ENCODE measurements at regions not wholly inside any gene's neighbourhood (a gene's known extent, or its start where the extent isn't known, plus 50 kb on each side); places are given as distances from the start of the nearest gene placed in this dataset.

DNA sequence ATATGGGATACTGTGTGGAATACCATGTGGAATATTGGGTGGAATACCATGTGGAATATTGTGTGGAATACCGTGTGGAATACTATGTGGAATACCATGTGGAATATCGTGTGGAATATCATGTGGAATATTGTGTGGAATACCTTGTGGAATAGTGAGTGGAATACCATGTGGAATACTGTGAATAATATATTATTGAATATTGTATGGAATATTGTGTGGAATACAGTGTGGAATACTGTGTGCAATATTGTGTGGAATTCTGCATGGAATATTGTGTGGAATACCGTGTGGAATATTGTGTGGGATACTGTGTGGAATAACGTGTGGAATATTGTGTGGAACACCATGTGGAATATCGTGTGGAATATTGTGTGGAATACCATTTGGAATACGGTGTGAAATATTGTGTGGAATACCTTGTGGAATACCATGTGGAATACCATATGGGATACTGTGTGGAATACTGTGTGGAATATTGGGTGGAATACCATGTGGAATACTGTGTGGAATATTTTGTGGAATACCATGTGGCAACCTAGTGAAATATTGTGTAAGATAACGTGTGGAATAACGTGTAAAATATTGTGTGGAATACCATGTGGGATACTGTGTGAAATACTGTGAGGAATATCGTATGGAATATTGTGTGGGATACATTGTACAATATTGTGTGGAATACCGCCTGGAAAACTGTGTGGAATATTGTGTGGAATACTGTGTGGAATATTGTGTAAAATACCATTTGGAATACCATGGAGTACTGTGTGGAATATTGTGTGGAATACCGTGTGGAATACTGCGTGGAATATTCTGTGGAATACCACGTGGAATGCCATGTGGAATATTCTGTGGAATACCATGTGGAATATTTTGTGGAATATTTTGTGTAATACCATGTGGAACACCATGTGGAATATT is 133.9 kb upstream of the CHST15 start:
- no peak for DNase-seq (ENCODE audit: low spot score)

DNA sequence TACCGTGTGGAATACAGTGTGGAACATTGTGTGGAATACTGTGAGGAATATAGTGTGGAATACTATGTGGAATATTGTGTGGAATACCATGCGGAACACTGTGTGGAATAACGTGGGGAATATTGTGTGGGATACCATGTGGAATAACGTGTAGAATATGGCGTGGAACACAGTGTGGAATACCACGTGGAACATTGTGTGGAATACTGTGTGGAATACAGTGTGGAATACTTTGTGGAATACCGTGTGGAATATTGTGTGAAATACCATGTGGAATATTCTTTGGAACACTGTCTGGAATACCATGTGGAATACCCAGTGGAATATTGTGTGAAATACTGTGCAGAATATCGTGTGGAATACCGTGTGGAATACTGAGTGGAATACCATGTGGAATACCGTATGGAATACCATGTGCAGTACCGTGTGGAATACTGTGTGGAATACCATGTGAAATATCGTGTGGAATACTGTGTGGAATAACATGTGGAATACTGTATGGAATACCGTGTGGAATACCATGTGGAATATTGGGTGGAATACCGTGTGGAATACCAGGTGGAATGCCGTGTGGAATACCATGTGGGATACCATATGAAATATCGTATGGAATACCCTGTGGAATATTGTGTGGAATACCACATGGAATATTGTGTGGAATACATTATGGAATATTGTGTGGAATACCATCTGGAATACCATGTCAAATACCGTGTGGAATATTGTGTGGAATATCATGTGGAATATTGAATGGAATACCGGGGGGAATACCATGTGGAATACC is 133.1 kb upstream of the CHST15 start:
- DNase-seq (ENCODE audit: low spot score) = no peak

DNA sequence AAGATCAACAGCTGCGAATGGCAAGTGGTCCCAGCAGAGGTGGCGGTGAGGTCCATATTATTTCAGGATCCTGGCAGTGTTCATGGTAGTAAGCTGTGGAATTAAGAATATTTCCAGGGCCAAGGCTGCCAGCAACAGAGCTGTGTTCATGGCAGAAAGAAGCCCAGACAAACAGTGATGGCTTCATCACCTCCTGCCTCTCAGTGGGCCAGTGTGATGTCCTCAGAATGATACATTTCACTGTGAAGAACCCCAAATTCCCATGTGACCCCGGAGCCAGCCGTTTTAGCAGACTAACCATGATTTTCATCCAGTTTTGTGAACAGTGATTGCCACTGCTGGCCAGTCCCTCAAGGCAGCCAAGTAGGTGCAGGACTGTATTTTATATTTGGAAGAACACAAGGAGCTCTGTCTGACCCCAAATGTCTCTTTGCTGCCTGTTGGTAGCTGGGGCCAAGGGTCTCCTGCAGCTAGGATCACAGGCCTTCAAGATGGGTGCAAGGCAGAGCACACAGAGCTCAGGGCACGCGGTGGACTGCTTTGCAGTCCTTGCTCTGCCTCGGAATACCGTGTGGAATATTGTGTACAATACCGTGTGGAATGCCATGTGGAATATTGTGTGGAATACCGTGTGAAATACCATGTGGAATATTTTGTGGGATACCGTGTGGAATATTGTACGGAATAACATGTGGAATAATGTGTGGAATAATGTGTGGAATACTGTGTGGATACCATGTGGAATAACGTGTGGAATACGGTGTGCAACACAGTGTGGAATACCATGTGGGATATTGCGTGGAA is 132.3 kb upstream of the CHST15 start:
- DNase-seq (ENCODE audit: low spot score) = no peak

DNA sequence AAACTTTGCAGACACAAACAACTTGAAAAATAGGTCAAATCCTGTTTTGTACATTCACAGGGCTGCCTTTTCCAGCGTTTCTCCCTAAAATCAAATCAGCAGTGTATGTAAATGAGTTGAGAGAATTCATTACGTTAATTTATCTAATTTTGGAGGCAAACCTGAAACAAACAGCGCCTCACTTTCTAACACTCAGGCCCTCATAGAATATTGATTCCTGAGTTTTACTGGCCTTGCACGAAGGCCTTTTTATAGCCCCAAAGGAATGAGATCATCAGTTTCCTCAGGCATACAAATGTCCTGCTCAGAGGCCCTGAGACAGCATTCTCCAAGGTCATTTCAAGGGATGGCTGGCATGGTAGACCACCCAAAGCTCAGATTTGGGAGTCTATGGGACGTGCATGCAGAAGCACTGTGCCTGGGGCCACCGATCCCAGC is 131.7 kb upstream of the CHST15 start:
- no peak for DNase-seq (ENCODE audit: low spot score)

DNA sequence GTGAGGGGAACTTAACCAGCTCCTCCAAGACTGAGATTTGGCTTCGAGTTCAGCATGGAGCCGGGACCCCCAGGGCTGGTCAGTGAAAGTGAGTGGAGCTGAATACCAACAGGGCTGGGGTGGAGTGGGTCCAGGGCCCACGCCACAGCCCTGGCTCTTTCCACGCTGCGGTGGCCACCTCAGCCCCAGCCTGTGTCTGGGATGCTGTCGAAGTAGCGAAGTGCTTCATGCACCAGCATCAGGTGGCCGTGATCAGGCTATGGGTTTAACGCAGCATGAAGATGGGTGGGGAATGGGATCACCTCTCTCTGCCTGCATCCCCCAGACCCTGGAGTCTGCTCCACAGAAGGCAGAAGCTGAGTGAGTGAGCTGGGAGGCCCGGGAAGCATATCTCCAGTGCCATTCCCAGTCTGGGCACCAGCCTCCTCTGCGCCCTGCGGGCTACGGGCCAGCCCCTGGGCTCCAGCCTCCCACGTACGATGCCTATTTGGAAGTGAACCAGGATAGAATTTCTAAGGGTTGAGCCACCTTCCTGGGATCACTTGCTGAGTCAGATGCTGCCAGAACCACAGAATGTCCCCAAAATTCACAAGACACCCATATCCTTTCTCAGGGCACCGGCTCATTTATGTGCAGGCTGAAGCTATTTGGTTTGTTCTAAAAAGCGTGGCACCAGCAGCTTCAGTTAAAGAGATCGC is 131.1 kb upstream of the CHST15 start:
- peak; percentile 16 for DNase-seq (ENCODE audit: low spot score)

DNA sequence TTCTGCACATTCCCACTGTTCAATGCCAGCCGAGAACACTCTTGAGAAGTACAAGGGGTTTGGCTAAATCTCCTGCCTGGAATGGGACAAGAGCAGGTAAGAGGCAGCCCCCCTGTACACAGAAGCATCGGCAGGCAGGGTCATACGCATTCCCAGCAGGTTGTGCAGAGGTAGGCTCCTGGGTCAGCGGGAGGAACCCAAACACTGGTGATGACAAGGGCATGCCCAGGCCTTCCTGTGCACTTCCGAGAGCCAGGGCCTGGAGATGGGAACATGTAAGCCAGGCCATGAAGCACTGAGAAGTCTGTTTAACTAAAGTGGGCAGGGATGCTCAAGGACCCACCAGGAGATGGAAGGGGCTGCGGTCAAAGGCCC is 130.3 kb upstream of the CHST15 start:
- DNase-seq (ENCODE audit: low spot score) = no peak

DNA sequence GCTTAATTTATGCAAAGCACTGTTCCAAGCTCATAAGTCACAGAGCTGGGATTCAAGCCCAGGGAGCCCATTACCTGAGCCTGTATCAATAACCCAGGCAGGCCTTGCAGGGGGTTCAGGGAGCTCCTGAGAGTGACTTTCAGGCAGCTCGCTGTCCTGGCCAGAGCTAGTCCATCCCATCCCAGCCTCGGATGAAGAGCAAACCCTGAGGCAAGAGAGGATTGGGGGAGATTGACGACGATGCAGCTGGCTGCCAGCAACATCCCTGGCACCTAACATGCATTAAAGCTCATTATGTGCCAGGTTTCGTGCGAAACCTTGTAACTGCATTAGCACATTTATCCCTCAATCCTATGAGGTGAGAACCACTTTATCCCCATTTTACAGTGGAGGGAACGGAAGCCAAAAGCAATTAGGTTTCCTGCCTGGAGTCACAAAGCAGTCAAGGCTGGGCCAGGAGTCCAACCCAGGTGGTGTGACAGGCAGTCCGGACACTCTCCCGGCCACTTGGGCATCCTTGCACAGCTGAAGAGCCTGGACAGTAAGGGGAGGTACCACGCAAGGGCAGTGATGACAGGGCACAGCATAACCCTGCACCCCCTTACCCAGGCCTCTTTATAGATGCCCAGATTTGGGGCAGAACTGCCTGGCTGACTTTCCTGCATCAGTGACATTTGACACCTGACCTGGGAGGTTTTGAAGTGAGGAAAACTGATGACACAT is 129.8 kb upstream of the CHST15 start:
- DNase-seq (ENCODE audit: low spot score) = no peak

DNA sequence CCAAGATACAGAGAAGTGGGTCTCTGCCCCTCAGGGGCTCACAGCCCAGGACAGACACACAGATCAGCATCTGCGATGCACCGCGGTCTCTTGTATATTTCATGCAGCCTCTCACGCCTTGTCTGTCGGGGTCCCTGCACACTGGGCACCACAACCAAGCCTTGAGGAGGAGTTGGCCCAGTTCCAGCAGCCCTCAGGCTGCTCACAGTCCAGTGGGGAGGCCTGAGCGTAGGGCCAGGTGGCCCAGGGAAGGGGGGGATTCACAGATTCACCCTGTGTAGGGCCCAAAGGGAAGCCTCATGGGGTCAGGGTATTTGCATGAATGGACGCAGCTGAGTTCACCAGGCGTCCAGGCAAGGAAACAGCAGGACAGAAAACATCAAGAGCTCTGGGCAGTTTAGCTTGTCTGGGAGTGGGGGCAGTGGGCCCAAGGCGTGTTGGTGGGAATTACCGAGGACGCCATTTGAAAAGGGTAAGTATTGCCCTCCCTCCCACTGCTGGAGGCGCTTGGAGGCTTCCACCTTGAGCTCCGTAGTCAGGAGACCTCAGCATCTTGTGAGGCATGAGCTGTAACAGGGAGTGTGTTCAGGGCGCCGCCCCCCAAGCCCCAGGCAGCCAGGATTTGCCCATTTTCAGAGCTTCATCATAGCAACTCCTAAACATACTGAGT is 129.1 kb upstream of the CHST15 start:
- DNase-seq (ENCODE audit: low spot score) = no peak

DNA sequence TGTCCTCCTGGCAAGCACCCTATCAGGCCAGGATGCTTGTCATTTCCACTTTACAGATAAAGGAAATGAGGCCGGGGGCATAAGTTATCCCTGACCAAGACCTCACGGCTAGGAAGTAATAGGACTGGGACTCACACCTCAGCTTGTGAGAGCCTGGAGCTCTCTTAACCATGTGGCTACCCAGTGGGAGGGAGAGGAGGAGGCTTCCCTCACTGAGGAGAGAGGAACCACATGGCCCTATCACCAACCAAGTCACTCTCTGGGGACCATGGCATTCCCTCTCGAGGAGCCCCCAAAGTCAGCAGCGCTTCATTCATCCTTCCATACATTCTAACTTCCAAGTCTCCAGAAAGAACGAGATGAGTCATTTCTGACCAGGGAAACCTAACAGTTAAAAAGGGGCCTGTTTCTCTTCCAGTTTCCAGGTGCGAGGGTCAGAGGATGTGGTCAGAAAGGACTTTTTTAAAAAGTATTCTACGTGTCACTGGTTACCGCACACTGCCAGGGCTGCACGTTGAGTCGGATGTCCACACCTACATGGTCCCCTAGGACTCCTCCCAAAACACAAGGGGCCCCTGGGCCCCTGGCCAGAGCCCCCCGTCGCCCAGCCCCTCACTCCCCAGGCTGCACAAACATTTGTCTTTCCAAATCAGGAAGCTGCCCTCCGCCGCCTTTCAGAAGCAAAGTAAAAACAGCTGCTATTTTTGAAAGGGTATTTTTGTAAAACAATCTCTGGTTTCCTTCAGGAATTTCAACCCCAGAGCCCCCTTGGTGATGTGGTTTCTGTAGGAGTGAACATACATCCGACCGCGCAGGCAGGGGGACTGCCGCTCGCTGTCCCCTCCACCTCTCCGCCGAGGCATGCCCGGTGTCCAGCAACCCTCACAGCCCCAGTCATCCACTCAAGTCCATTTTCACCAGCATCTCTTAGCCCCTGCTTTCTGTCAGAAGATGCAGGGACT is 128.2 kb upstream of the CHST15 start:
- DNase-seq (ENCODE audit: low spot score) = no peak

DNA sequence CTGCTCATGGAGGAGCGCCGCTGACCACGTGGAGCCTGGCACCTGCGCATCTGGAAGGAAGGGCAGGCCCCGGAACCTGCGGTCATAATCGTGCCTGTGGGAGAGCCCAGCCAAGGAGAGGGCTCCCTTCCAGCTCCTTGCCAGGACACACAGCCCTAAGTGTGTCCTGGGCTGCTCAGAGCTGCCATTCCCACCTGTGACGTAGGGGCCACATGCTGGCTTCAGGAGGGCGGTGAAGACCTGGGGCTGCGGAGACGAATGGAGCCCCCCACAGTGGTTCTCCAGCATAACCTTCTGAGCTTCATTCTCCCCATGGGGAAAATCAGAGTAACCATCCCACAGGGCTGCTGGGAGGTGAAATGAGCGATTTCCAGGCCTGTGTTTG is 127.6 kb upstream of the CHST15 start:
- DNase-seq (ENCODE audit: low spot score) = no peak

DNA sequence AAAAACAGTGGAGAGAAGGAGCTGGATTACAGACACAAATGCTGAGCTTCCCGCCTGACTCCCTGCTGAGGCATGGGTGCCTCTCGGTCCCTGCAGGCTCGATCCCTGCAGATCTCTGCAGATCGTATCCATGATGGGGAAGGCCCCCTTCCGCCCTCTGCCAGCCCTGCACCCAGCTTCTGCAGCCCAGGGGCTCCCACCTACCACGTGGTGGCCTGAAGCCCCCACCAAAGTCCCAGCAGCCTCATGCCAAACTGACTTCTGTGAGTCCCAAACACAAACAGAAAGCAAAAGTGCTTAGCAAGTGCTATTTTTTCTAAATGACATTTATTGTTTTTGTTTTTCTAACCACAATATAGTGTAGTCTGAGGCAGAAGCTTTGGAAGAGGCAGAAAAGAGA is 127.1 kb upstream of the CHST15 start:
- no peak for DNase-seq (ENCODE audit: low spot score)

DNA sequence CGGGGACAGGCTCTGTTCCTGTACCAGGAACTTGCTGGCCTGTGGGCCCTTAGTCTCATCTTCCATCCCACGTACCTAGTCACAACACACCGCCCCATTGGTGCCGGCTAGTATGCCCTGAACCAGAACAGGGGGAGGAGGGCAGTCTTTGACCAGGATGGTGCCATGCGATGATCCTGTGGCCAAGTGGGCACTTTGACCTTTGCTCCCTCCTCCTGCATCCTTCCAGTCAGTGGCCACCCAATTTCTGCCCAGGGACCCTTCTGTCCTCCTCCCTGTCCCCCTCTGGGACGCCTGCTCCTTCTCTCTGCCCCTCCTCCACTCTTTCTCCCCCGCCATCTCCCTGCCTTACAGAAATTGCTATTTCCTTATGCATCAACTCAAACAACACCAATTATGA is 126.3 kb upstream of the CHST15 start:
- no peak for DNase-seq (ENCODE audit: low spot score)

DNA sequence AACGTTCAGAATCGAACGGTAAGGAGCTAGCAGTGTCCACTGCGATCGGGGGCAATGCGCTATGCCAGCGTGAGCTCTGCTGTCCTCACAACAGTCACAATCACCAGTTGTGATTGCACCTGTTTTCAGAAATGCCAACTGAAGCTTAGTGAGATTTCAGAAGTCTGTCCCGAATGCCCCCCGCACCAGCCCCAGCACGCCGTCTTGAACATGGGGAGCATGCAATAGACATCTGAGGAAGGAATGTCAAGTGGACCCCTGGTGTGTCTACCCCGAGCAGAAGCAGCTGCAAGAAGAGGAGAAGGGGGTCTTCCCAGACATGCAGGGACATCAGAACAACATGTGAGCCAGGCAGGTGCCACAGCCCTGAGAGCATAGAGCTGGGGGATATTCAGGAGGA is 125.7 kb upstream of the CHST15 start:
- DNase-seq (ENCODE audit: low spot score) = no peak

DNA sequence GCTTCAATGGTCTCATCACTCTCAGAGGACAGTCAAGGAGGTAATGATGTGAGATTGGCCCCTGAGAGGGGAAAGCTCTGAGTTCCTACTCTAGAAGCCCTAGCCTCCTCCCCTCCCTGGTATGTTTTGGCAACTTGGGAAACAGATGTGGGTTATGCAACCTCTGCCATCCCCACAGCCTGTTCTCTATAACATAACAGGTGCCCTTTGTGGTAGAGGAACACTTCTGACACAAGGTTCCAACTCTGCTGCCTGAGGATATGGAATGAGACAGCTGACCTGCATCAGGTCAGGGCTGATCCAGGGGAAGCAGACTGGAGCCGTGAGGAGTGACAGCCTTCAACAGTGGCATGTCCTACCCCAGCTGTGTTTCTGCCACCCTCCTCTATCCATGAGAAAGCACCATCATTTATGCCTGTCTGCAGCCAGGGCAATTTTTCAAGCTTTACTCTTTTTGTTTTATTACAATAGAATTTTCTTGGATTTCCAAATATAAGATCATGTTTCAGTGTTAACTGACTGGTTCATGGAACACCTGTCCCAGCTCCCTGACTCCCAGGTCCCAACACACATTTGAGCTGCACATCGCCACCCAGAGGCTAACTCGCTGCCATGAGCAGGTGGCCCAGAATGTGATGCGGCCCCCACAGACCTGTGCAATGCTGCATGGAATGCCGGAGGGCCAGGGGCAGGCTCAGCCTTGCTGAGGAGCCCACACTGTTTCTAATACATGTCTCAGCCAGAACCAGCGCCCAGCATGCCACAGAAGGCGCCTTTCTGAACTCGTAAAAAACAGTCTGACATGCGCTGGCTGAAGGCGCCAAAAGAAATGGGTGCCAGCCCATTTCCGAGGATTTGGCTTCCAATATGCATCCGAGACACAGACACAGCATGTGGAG is 124.8 kb upstream of the CHST15 start:
- DNase-seq (ENCODE audit: low spot score) = no peak

DNA sequence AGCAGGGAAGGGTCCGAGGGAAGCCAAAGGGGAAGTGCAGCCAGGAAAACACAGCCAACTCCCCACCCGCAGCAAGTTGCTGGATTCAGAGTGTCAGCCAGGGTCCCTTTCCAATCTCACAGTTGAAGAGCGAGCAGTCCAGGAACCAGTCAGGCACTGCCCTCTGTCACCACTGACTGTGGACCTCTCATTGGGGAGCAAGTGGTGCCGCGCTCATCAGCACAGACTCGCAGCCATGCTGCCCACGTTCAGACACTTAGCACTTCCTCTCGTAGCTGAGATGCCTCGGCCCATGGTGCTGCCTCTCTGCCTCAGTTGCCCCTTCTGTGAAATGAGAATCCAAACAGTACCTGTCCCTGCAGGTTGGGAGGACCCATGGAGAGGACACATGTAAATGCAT is 123.6 kb upstream of the CHST15 start:
- no peak for DNase-seq (ENCODE audit: low spot score)

DNA sequence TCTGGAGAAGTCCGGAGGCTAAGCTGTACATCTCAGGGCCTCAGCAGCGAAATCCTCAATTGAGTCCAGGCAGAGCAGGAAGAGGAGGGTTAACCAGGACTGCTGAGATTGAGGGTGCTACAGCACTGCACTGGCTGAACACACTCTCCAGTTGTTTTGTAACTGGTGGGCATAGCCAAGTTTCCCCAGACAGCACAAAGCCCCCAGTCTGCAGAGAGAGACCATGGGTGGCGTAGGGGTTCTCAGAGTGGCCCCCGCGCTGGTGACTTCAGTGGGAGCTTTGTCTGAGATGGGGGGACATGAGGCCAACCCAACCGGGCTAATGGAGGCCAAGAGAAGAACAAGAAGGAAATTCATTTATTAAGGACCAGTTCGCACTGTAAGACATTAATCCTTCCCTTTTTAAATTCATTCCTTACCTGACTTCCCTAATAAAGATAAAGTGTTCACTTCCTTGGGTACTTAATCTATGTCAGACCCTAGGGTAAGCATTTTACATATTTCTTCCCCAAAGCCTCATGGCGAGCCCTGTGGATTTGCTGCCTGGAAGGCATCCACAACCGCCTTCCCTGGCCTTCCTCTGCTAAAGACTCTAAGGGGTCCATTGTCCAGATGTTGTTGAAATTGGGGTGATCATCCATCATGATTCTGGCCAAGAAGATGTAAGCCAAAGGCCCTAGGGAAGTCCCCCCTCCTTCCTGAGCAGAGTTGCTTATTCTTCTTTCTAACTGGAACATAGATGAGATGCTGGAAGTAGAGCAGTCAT is 121.4 kb upstream of the CHST15 start:
- no peak for DNase-seq (ENCODE audit: low spot score)

DNA sequence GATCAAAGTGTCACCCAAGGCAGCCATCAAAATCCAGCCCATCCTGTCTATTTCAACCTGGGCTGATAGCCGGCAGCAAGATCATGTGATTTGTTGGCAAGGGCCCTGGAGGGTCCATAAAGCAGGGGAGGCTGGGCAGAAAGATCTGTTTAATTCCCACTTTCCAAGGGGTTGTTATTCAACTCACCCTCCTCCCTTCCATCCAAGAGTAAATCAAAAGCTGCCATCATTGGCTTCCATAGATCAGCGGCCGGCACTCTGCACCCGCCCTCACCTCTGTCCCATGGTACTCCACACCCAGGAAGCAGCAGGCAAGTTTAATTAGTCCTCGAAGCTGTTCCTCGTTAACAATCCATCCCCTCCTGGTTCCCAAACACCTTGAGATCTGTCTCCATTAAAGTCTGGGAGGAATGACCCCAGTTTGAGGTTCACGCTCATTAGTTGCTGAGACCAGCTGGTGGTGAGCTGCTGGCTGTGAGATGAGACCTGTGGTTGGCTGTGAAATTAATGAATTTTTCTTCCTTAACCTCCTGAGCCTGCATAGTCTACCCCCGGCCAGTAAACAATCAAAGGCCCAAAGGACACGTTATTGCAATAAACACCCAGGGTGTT is 120.6 kb upstream of the CHST15 start:
- DNase-seq (ENCODE audit: low spot score) = no peak
